SW480 (cell line): ENCODE measurements at regions not wholly inside any gene's neighbourhood (a gene's known extent, or its start where the extent isn't known, plus 50 kb on each side); places are given as distances from the start of the nearest gene placed in this dataset.
"Not testable (repeated sequence)": the region's sequence is repeated elsewhere in the genome, so short reads cannot be mapped to it uniquely, and the experiment has no call there.

ENCODE experiments used
- DNase-seq: peaks from one replicate; pipeline ENCODE4 v3.0.0-alpha.2; 2016; ENCODE audit warnings: low spot score

GRCh38 chr17:71790791-71791190 lies 330.0 kb upstream of the SOX9 start:
- no peak for DNase-seq

- DNase-seq = no peak
These were observed 329.5 kb upstream of the SOX9 start for GRCh38 chr17:71791311-71791710.

GRCh38 chr17:71792966-71793365 lies 327.9 kb upstream of the SOX9 start:
- no peak for DNase-seq

GRCh38 chr17:71793518-71793917 lies 327.3 kb upstream of the SOX9 start:
- DNase-seq = no peak

GRCh38 chr17:71798701-71799100 lies 322.1 kb upstream of the SOX9 start:
- no peak for DNase-seq

GRCh38 chr17:71799657-71800056 lies 321.2 kb upstream of the SOX9 start:
- no peak for DNase-seq

GRCh38 chr17:71801301-71801700 lies 319.5 kb upstream of the SOX9 start:
- no peak for DNase-seq

- DNase-seq = no peak
These were observed 318.2 kb upstream of the SOX9 start for GRCh38 chr17:71802663-71803062.

- no peak for DNase-seq
These were observed 317.1 kb upstream of the SOX9 start for GRCh38 chr17:71803656-71804284.

GRCh38 chr17:71809537-71809936 lies 311.3 kb upstream of the SOX9 start:
- no peak for DNase-seq

GRCh38 chr17:71813861-71814260 lies 307.0 kb upstream of the SOX9 start:
- not testable (repeated sequence) for DNase-seq

GRCh38 chr17:71821511-71821910 lies 299.3 kb upstream of the SOX9 start:
- DNase-seq = no peak

GRCh38 chr17:71824671-71825070 lies 296.1 kb upstream of the SOX9 start:
- no peak for DNase-seq

GRCh38 chr17:71825687-71826086 lies 295.1 kb upstream of the SOX9 start:
- DNase-seq = no peak

- DNase-seq = no peak
These were observed 292.6 kb upstream of the SOX9 start for GRCh38 chr17:71828182-71828596.

- DNase-seq = no peak
These were observed 290.0 kb upstream of the SOX9 start for GRCh38 chr17:71830866-71831265.

GRCh38 chr17:71842986-71843385 lies 277.8 kb upstream of the SOX9 start:
- no peak for DNase-seq

GRCh38 chr17:71845337-71845736 lies 275.5 kb upstream of the SOX9 start:
- DNase-seq = no peak

GRCh38 chr17:71846561-71847110 lies 274.2 kb upstream of the SOX9 start:
- DNase-seq = no peak

- DNase-seq = no peak
These were observed 270.7 kb upstream of the SOX9 start for GRCh38 chr17:71849783-71850768.

- no peak for DNase-seq
These were observed 270.0 kb upstream of the SOX9 start for GRCh38 chr17:71850812-71851211.

GRCh38 chr17:71855010-71855409 lies 265.8 kb upstream of the SOX9 start:
- no peak for DNase-seq

- no peak for DNase-seq
These were observed 256.1 kb upstream of the SOX9 start for GRCh38 chr17:71864755-71865154.
